HG02610 (cell line): ENCODE measurements at regions not wholly inside any gene's neighbourhood (a gene's known extent, or its start where the extent isn't known, plus 50 kb on each side); places are given as distances from the start of the nearest gene placed in this dataset.
A peak's percentile ranks its signal among the peaks of the same experiment; 100 is the strongest.
"Not testable (repeated sequence)": the region's sequence is repeated elsewhere in the genome, so short reads cannot be mapped to it uniquely, and the experiment has no call there.

Source experiments
- ATAC-seq: cut with Tn5 transposase; IDR thresholded peaks from one replicate; pipeline ENCODE4 v1.9.1; 2021; ENCODE audit warnings: mild to moderate bottlenecking, moderate library complexity; ENCODE audit not compliant: unreplicated experiment

DNA sequence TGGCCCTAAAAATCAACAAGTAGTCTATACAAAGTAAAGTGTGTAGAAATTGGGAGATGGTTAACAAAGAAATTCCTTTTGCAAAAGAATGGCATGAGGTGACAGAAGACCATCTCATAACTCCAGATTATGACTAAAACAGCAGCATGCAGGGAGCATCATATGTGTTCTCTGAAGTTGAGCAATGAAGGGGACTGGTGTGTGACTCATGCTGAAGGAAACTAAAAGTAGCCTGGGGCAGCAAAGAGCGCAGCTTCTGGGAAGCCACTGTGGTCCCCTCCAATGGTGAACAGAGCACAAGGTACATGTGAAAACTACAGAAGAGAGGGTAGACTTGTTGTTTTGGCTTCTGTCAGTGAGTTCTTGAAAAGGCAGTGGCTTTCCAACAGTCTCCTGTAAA is 133.4 kb downstream of the MACC1 start:
- peak; percentile 67 for ATAC-seq

DNA sequence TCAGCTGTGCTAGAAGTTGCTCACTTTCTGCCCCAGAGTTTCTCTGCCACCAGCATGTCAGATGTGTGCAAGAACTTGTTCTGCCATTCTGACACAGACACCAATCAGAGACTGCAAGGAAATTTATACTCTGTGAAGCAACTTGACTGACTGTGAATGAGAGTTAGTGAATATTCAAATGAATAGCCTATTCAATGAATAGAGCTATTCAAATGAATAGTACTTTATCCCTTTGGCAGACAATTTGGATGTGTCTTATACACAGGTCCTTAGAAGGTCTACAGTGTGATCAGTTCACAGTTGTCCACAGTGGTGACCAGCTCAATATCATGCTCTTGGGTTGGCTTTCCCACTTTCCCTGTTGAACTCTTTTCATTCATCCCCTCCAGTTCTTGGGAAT is 138.1 kb downstream of the MACC1 start:
- no peak for ATAC-seq

DNA sequence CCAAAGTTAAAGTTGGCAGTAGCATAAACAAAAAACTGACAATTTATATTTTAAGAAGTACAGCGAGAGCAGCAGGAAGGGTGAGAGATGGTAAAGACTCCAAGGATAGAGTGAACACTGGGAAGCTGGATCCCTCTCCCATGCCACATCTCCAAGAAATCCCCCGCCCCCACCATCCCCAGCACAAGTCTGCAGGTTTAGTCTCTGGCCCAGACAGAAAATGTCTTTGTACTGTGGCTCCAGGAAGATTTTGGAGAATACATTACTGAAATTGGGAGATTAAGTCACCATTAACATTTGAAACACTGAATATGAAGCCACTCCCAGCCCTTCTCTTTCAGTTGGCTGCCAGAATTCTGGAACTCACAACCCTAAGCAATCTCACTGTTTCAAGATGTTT is 140.3 kb downstream of the MACC1 start:
- no peak for ATAC-seq

DNA sequence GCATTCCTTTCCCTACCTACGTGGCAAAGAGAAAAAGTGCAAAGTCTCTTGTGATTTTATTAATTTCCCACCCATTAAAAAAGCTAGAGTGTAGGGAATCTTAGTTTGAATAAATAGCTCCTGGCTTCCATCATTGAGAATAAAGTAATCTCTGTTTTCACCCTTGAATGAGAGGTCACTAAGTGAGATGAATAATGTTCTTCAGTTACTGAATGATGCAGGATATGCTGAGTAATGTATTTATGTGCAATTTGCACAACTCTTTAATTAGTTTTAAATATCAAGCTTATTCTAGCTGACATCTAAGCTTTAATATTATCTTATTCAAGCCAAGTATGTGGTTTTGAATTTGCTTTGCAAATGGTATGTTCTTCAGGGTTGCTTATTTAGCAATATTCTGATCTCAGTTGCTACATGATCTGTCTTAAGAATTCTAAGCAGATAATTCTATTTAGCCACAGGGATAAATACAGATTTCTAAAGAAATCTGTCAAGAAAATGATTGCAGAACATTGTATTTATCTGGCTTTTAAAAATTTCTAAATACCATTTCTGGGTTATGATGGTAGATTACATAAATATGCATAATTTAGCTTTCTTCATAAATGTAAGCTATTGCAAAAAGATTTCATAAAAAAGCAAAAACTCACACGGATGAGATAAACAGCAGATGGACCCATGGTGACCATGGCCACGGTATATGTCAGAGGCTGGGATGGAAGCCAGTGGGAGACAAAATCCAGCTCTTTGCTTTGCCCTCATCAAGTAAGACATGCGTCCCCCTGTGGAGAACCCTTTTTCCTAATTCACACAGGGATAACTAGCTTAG is 141.0 kb downstream of the MACC1 start:
- no peak for ATAC-seq

DNA sequence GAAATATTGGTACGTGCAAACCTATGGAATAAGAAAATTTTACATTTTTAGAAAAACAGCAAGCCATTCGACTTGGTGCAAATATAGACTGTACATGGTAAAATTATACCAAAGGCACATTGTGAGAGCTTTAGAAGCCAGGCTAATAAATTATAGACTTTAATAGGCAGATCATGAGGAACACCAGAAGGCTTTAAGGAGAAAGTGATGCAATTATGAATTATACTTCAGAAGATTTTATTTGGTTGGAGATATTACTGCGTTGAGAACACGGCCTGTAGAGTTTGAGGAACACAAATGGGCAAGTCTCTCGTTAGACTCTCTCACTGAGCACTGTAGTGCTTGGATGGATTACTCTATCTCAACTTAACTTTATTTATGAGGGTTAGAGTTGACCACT is 141.7 kb downstream of the MACC1 start:
- ATAC-seq: no peak

DNA sequence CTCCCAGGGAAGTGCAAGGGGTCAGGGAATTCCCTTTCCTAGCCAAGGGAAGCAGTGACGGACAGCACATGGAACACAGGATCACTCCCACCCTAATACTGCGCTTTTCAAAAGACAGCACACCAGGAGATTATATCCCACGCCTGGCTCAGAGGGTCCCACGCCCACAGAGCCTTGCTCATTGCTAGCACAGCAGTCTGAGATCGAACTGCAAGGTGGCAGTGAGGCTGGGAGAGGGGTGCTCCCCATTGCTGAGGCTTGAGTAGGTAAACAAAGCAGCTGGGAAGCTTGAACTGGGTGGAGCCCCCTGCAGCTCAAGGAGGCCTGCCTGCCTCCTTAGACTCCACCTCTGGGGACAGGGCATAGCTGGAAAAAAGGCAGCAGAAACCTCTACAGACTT is 149.2 kb downstream of the MACC1 start:
- not testable (repeated sequence) for ATAC-seq

- ATAC-seq: peak; percentile 100
These were observed 152.0 kb downstream of the MACC1 start for GRCh38 chr7:20064974-20065862.

GRCh38 chr7:20064181-20064970 is 152.8 kb downstream of the MACC1 start:
- no peak for ATAC-seq

DNA sequence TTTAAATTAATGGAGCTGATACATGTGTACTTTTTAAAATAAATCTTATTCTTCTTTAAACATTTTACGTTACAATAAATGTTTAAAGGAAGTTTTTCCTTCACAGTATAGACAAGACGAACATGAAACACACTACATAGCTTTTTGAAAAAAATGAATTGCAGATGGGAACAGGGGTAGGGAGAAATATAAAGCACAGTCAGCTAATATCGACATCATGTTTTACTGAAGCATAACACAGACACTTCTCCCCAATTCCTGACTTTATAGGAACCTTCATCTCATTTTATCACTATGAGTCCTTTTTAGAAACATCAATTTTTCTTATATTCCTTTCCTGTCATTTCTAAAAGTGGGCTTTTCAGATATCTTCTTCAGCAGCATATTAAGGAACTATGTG is 153.5 kb downstream of the MACC1 start:
- ATAC-seq: no peak

- ATAC-seq: no peak
These were observed 154.3 kb downstream of the MACC1 start for GRCh38 chr7:20062932-20063331.

- ATAC-seq: no peak
These were observed 163.7 kb downstream of the MACC1 start for GRCh38 chr7:20053334-20054104.

DNA sequence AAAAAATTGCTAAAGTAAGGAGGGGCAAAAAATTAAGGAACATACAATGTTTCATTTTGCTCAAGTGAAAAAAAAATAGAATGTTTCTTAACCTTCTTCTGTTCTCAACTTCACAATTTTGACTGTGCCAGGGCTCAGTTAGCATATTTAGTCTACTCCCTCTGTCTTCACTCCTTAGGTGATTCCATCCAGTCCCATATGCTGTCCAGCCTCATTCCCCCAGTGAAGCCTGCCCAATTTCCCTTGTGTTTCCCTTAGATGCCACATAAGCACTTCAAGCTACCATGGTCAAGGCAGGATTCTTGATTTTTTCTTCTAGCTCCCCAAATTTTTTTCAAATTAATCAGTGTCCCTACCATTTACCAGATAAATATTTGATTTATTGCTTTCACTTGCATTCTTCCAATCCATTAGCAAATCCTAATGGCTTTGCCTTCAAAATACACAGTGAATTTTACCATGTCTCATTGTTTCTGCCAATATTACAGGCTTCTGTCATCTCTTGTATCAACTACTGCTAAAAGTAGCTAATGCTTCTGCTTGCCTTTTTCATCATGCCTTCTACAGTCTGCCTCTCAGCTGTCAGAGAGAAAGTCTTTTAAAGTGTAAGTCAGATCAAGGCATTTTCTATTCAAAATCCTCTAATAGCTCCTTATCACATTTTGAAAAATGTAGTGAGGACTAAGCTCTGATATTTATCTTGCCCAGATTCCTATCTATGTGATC is 166.8 kb downstream of the MACC1 start:
- no peak for ATAC-seq

- ATAC-seq: no peak
These were observed 178.5 kb downstream of the MACC1 start for GRCh38 chr7:20038676-20039075.

DNA sequence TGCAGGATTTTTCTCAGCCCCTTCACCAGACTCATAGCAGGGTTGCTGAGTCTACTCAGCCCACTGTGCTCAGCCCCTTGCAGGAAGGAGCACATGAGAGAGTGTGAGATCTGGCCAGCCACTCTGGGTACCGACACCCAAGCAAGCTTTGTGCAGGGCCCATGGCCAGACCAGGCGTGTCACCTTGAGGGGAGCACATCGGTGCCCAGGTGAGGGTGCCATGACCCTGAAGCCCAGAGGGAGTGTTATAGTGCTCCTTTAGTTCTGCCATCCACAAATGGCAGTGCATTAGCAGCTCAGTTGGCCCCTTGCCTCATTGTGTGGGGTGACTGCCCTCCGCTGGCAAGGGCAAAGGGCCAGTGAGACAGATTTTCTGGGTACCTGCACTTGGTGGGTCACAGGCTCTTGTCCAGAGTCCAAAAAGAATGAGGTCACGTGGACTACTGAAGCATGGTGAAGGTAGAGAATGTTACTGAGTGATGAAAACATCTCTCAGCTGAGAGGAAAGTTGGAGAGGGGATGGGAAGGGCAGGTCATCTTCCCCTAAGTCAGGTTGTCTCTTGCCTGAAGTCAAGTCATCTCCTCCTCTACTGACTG is 181.8 kb downstream of the MACC1 start:
- ATAC-seq: no peak

DNA sequence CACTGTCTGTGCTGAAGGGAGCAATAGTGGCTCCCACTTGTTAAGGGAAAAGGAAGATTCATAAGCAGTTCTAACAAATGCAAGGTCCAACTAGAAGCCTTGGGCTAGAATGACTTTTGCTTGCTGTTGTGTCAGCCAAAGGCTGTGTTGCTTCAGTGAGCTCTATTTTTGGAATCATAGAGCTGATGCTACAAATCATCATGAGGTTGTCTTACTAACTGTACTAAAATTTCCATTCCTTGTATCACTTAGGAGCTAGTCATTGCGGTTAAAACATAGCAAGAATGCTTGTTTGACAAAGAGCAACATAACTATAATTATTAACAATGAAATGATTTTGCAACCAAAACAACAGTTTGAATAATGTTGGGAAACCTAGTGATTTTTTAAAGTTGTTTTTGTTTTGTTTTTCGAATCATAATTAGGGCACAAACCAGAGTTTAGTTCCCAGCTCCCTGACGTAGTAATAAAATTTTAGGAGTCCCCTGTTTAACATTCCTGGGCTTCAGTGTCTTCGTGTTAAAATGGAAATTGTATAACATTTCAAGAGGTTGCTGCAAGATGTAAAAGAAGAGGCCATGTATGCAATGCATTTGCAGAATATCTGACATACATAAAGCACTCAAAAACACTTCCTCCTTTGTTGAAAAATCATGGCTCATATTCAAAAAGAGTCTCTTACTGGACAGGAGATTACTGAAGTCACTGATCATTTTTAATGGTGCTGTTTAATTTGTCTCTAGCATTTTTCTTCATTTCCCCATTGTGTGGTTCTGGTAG is 183.4 kb downstream of the MACC1 start:
- no peak for ATAC-seq

DNA sequence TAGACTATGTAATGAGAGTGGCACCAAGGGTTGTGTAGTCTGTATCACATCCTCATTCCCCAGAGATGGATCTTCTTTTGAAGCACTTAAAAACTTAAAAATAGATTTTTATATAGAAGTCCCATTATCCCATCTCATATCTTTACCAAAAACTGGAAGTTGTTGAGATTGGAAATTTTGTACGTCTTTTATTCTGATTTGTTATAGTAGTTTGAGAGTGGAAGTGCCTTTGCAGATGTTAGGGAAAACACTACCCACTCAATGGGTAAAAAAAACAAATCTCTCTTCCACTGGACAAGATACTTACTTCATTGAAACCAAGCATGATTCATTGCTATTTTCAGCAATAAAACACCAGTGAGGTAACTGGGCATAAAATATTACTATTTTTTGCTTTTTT is 184.4 kb downstream of the MACC1 start:
- no peak for ATAC-seq

- peak; percentile 67 for ATAC-seq
These were observed 186.2 kb downstream of the MACC1 start for GRCh38 chr7:20030915-20031362.

GRCh38 chr7:20030417-20030816 is 186.8 kb downstream of the MACC1 start:
- ATAC-seq: peak; percentile 83

- no peak for ATAC-seq
These were observed 190.4 kb downstream of the MACC1 start for GRCh38 chr7:20026762-20027161.
